K562 (cell line): ENCODE measurements at regions not wholly inside any gene's neighbourhood (a gene's known extent, or its start where the extent isn't known, plus 50 kb on each side); places are given as distances from the start of the nearest gene placed in this dataset.
A peak's percentile ranks its signal among the peaks of the same experiment; 100 is the strongest.
"Not testable (repeated sequence)": the region's sequence is repeated elsewhere in the genome, so short reads cannot be mapped to it uniquely, and the experiment has no call there.

ENCODE experiments used
- ATAC-seq: fragments of 200-7000 bp; cut with Tn5 transposase; 3 replicates; pipeline ENCODE4 v1.9.1; 2020; ENCODE audit warnings: moderate library complexity
- BruUV-seq: library from RNA; stranded (reverse); fragments of 400-500 nt; replicated peaks from 2 replicates; lab custom pipeline; 2021; lab: Mats Ljungman, UMichigan
- CTCF ChIA-PET: fragments of 300-600 bp; formaldehyde crosslinking; extraction: SDS; loops from one replicate; lab custom pipeline; 2021; ENCODE audit warnings: low intra/inter-chr PET ratio; lab: Yijun Ruan, JAX
- POLR2A ChIA-PET: fragments of 300-600, 350-650 bp; sonication (Branson Sonifier 250); formaldehyde crosslinking; extraction: SDS; loops from one replicate; lab custom pipeline; 2021; ENCODE audit warnings: antibody characterized with exemption, inconsistent platforms; lab: Yijun Ruan, JAX
- DNase-seq, 4 experiments: peaks; one replicate each; pipeline versions ENCODE4 v3.0.0 to v3.0.0-alpha.2; 2011 to 2018; ENCODE audit warnings: low spot score in 3 of 4, mixed read lengths in 3 of 4; ENCODE audit errors: extremely low read depth in 1 of 4
- FAIRE-seq: peaks from 2 replicates; lab custom pipeline; 2011; peaks lifted over from hg19 to GRCh38; lab: Jason Lieb, UNC
- H2AFZ ChIP-seq: 2 replicates; pipeline ENCODE4 v1.6.0; 2011; ENCODE audit warnings: low read depth, low read length, control low read depth, inconsistent platforms
- H3K27ac ChIP-seq: fragments of 200-600 bp; 3 replicates; pipeline ENCODE4 v1.8.0; 2011; ENCODE audit warnings: low read depth, mild to moderate bottlenecking, control low read depth, inconsistent platforms, low read length, moderate library complexity, mixed read lengths; ENCODE audit errors: extremely low read depth
- H3K27me3 ChIP-seq, 2 experiments: fragments of 300-600 bp in 1 of 2; 2 replicates in 1 of 2; 3 replicates in 1 of 2; pipeline versions ENCODE4 v1.6.0 to v1.8.0; 2011; ENCODE audit warnings: inconsistent platforms in 2 of 2, low read length in 2 of 2, mild to moderate bottlenecking in 1 of 2, mixed read lengths in 1 of 2, moderate library complexity in 1 of 2; ENCODE audit not compliant: control insufficient read depth in 2 of 2, insufficient read depth in 2 of 2
- H3K36me3 ChIP-seq: fragments of 300-600 bp; 3 replicates; pipeline ENCODE4 v1.8.0; 2011; ENCODE audit warnings: mild to moderate bottlenecking, low read length, inconsistent platforms; ENCODE audit not compliant: control insufficient read depth, insufficient read depth
- H3K4me1 ChIP-seq, 2 experiments: fragments of 200-600 bp in 1 of 2; replicated peaks in 1 of 2; 2 replicates in 1 of 2; 3 replicates in 1 of 2; pipeline versions ENCODE4 v1.5.1 to v1.8.0; 2011; ENCODE audit warnings: inconsistent platforms in 2 of 2, low read length in 2 of 2, mild to moderate bottlenecking in 1 of 2, mixed read lengths in 1 of 2, moderate library complexity in 1 of 2; ENCODE audit not compliant: control insufficient read depth in 2 of 2, insufficient read depth in 2 of 2
- H3K4me2 ChIP-seq: 2 replicates; pipeline ENCODE4 v1.6.1; 2011; ENCODE audit warnings: low read length, control low read depth, inconsistent platforms, mixed read lengths; ENCODE audit not compliant: insufficient read depth
- H3K4me3 ChIP-seq: fragments of 200-600 bp; sonication (generic), shearing (Covaris generic); 2 replicates; pipeline ENCODE4 v1.5.1; 2016; ENCODE audit warnings: control low read depth, inconsistent platforms
- H3K79me2 ChIP-seq: fragments of 200-600 bp; 3 replicates; pipeline ENCODE4 v1.8.0; 2011; ENCODE audit warnings: low read length, inconsistent platforms; ENCODE audit not compliant: control insufficient read depth, insufficient read depth
- H3K9ac ChIP-seq, 2 experiments: 2 replicates each; pipeline versions ENCODE4 v1.6.0 to v1.6.1; 2011; ENCODE audit warnings: low read depth in 2 of 2, low read length in 2 of 2, control low read depth in 1 of 2, inconsistent platforms in 1 of 2, mild to moderate bottlenecking in 1 of 2, mixed read lengths in 1 of 2; ENCODE audit not compliant: insufficient read depth in 1 of 2
- H3K9me1 ChIP-seq: one replicate; pipeline ENCODE4 v1.6.0; 2011; ENCODE audit warnings: inconsistent platforms, mild to moderate bottlenecking, low read length, moderate library complexity; ENCODE audit not compliant: control insufficient read depth, insufficient read depth
- H3K9me3 ChIP-seq: replicated peaks from 2 replicates; pipeline ENCODE4 v1.5.1; 2011; ENCODE audit warnings: low read depth, low read length, inconsistent platforms; ENCODE audit not compliant: control insufficient read depth, insufficient read depth
- H4K20me1 ChIP-seq: replicated peaks from 2 replicates; pipeline ENCODE4 v1.6.1; 2011; ENCODE audit warnings: low read length, inconsistent platforms, mixed read lengths; ENCODE audit not compliant: control insufficient read depth, insufficient read depth
- CBFA2T2 ChIP-seq: fragments of 450-650 bp; conservative IDR thresholded peaks from 2 replicates; pipeline ENCODE4 v1.6.1; 2017; ENCODE audit warnings: mild to moderate bottlenecking
- CTBP1 ChIP-seq: fragments of 450-650 bp; IDR thresholded peaks from 2 replicates; pipeline ENCODE4 v1.6.1; 2016; ENCODE audit warnings: borderline replicate concordance
- FOXA3 ChIP-seq, 2 experiments: fragments of 450-650 bp in 1 of 2; sonication (generic) in 1 of 2; formaldehyde crosslinking; IDR thresholded peaks in 1 of 2; conservative IDR thresholded peaks in 1 of 2; 2 replicates each; pipeline versions ENCODE4 v1.4.0 to v1.8.0; 2020 to 2022; ENCODE audit warnings: mild to moderate bottlenecking in 2 of 2, missing genetic modification reagents in 1 of 2
- HDAC1 ChIP-seq, 2 experiments: fragments of 450-650 bp; IDR thresholded peaks; 2 replicates each; pipeline ENCODE4 v1.6.1; 2016 to 2017; ENCODE audit warnings: inconsistent platforms in 1 of 2, mild to moderate bottlenecking in 1 of 2, moderate library complexity in 1 of 2
- MTA1 ChIP-seq: fragments of 450-650 bp; IDR thresholded peaks from 2 replicates; pipeline ENCODE4 v1.6.1; 2017; ENCODE audit warnings: borderline replicate concordance
- ZEB2 ChIP-seq: fragments of 450-650 bp; IDR thresholded peaks from 2 replicates; pipeline ENCODE4 v1.6.1; 2016
- WGBS: fragments of 100-300 bp; shearing (Covaris generic); methylation state at CpG from one replicate; pipeline ENCODE4 v1.1.6; 2016; ENCODE audit warnings: low coverage, mixed read lengths; ENCODE audit not compliant: insufficient coverage; ENCODE audit errors: missing lambda C conversion rate; 5-methylcytosine and 5-hydroxymethylcytosine counted together
- in situ Hi-C: fragments of 300-500 bp; cut with MboI; formaldehyde crosslinking; loops from 4 replicates; pipeline ENCODE4 v1.15.0; 2018; ENCODE audit warnings: inconsistent platforms, mixed read lengths
- intact Hi-C: fragments of 100-400 bp; cut with micrococcal nuclease; formaldehyde crosslinking; loops from 2 replicates; pipeline ENCODE4 v1.14.2; 2022
- TF ChIP-seq, protein P1 (sequence below): fragments of 450-650 bp; IDR thresholded peaks from 2 replicates; pipeline ENCODE4 v1.6.1; 2016; ENCODE audit warnings: borderline replicate concordance

DNA sequence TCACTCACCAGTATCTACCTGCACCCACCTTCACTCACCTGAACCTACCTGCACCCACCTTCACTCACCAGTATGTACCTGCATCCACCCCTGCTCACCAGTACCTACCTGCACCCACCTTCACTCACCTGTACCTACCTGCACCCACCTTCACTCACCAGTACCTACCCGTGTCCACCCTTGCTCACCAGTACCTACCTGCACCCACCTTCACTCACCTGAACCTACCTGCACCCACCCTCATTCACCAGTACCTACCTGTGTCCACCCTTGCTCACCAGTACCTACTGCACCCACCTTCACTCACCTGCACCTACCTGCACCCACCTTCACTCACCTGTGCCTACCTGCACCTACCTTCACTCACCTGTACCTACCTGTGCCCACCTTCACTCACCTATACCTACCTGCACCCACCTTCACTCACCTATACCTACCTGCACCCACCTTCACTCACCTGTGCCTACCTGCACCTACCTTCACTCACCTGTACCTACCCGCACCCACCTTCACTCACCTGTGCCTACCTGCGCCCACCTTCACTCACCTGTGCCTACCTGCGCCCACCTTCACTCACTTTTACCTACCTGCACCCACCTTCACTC, 232.1 kb upstream of the ZFP64 start:
- H2AFZ ChIP-seq, H3K79me2 ChIP-seq, intact Hi-C loops, H3K27me3 ChIP-seq, H3K4me1 ChIP-seq, H4K20me1 ChIP-seq, H3K4me3 ChIP-seq, ATAC-seq, H3K9me1 ChIP-seq, in situ Hi-C loops, H3K27ac ChIP-seq, CTCF ChIA-PET, DNase-seq, H3K9me3 ChIP-seq, H3K36me3 ChIP-seq, FAIRE-seq, POLR2A ChIA-PET, H3K9ac ChIP-seq, H3K4me2 ChIP-seq, BruUV-seq: not testable (repeated sequence)
- TF ChIP-seq CTBP1 (peak; percentile 53; the same call in 1 of the 2 replicates), CBFA2T2 (0 out of 2 replicates have a peak, but pooled peaks have one; percentile 12), ZEB2 (peak; percentile 98), MTA1 (peak; percentile 84), HDAC1 (IDR thresholded peaks at IDR 0.05) (0 out of 4 replicates have a peak, but pooled peaks of 1 of the 2 experiments have one; percentile 23)
- 14% methylated on average over 4 of the region's 4 CpGs for WGBS

DNA sequence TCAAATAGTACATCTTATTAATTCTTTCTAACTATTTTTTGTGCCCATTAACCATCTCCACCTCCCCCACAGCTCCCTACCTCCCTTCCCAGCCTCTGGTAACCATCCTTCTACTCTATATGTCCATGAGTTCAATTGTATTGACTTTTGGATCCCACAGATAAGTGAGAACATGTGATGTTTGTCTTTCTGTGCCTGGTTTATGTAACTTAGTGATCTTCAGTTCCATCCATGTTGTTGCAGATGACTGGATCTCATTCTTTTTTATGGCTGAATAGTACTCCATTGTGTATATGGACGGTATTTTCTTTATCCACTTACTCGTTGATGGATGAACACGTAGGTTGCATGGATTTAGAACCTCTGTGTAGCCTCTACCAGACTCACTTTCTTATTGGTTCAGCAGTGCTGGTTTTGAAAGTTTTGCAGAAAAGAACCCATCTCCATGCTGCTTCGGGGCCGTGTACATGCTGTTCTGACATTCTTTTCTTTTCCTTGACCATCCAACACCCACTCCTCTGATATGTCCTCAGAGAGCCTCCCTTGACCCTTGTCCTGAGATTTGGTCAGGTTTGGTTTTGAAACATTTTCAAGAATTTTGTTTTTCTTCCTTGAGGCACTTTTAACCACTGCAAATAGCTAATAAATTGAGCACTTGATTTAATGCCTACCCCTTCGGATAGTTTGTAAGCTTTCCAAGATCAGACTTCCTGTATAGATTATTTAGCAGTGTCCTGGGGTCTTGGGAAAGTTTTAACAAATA, 231.2 kb upstream of the ZFP64 start:
- POLR2A ChIA-PET = no interaction called here
- Histone ChIP-seq H3K9me1 (no peaks in the 10 kb centered on the region), H3K4me2 (no peak overlapping the region), H3K27ac (no peak overlapping the region), H3K36me3 (no peaks in the 10 kb centered on the region), H3K9me3 (0 out of 2 replicates have a peak, but pooled peaks cover 3% of the 10 kb centered on the region), H2AFZ (no peak overlapping the region), H3K79me2 (no peaks in the 10 kb centered on the region), H3K27me3 (no peaks in the 10 kb centered on the region), H3K4me3 (no peak overlapping the region)
- in situ Hi-C loops = no loop called here
- DNase-seq (no peak), FAIRE-seq (no peak)
- intact Hi-C loops = no loop called here
- TF ChIP-seq FOXA3 (CRISPR knock-in tag; conservative IDR thresholded peaks at IDR 0.05 in 1 of 2, IDR thresholded peaks at IDR 0.05 in 1 of 2) = peak in 1 of 2 experiments; percentile 63; a peak in 2 of 4 replicates
- TF ChIP-seq, protein P1, sequence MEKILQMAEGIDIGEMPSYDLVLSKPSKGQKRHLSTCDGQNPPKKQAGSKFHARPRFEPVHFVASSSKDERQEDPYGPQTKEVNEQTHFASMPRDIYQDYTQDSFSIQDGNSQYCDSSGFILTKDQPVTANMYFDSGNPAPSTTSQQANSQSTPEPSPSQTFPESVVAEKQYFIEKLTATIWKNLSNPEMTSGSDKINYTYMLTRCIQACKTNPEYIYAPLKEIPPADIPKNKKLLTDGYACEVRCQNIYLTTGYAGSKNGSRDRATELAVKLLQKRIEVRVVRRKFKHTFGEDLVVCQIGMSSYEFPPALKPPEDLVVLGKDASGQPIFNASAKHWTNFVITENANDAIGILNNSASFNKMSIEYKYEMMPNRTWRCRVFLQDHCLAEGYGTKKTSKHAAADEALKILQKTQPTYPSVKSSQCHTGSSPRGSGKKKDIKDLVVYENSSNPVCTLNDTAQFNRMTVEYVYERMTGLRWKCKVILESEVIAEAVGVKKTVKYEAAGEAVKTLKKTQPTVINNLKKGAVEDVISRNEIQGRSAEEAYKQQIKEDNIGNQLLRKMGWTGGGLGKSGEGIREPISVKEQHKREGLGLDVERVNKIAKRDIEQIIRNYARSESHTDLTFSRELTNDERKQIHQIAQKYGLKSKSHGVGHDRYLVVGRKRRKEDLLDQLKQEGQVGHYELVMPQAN = no peak
- TF ChIP-seq, all 486 proteins: peak for 1
- BruUV-seq = no TSS peak
- no peaks in the 10 kb centered on the region for H4K20me1 ChIP-seq
- no peaks in the 10 kb centered on the region; a peak in 1 of 5 replicates for H3K4me1 ChIP-seq
- WGBS = 18% methylated on average over 6 of the region's 6 CpGs
- CTCF ChIA-PET = no interaction called here
- no peak for ATAC-seq
- H3K9ac ChIP-seq = no peak overlapping the region
